Germinal center (tissue), 1 donor: ENCODE measurements at regions not wholly inside any gene's neighbourhood (a gene's known extent, or its start where the extent isn't known, plus 50 kb on each side); places are given as distances from the start of the nearest gene placed in this dataset.

Experiments used
- DNase-seq: peaks from one replicate; pipeline ENCODE4 v3.0.0; 2012; ENCODE audit warnings: mixed read lengths, low spot score

GRCh38 chr20:57896563-57896962 lies 186.7 kb upstream of the PMEPA1 start:
- DNase-seq = no peak

- no peak for DNase-seq
Measured at GRCh38 chr20:57896017-57896416, 186.2 kb upstream of the PMEPA1 start.

DNA sequence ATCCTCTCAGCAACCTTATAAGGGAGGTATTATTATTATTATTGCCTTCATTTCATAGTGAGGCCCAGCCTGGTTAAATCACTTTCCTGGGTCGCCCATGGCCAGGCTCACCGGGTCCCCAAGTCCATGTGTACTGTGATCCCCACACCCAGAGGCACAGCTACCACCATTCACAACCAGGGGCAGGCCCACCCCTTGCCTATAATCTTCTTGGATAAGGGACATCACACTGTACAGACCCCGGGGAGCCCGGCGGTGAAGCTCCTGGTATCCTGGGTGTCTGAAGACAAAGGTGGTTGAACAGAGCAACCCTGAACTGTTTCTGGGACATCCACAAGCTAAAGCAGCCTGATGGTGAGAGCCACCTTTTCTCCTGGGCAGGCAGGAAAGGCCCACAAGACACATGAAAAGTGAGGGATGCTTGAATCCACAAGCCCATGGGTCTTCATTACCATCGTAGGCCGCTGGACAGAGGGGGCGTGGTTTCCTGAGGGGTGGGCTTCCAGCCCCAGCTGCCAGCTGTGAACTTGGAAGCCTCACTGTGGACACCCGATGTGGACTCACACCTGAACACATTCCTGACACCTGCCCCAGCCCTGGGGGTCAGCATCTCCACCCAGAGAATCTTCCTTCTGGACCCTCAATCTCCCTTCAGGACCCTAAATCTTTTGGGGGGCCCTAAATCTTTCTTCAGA lies 185.5 kb upstream of the PMEPA1 start:
- DNase-seq = no peak

DNA sequence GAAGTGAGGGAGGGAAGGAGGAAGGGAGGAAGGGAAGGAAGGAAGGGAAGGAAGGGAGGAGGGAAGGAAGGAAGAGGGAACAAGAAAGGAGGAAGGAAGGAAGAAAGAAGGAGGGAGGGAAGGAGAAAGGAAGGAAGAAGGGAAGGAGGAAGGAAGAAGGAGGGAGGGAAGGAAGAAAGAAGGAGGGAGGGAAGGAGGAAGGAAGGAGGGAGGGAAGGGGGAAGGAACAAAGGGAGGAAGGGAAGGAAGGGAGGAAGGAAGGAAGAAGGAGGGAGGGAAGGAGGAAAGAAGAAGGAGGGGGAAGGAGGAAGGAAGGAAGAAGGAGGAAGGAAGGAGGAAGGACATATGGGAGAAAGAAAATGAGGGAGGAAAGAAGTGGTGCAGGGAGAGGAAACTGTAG lies 184.7 kb upstream of the PMEPA1 start:
- DNase-seq = no peak

DNA sequence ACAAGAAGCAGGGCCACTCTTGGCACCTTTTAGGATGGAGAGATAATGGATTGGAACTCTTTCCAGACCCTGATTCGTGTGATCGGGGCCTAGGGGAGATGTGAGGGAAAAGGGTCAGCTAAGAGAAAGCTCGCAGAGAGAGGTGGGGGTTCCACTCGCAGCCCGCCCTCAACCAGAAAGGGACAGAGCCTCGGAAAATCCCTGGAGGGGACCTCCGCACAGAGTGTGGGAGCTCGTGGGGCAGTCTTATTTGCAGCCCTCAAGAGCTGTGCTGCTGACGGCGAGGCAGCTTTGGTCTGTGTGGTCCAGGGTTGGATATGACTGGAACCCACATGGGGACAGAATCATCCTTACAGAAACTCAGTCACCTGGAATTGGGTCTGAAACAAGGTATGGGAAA lies 184.3 kb upstream of the PMEPA1 start:
- DNase-seq = no peak

GRCh38 chr20:57893366-57893999 lies 183.7 kb upstream of the PMEPA1 start:
- no peak for DNase-seq

- DNase-seq = no peak
Measured at GRCh38 chr20:57892471-57892870, 182.7 kb upstream of the PMEPA1 start.

GRCh38 chr20:57891014-57891413 lies 181.2 kb upstream of the PMEPA1 start:
- no peak for DNase-seq

- DNase-seq = no peak
Measured at GRCh38 chr20:57890202-57890800, 180.5 kb upstream of the PMEPA1 start.

DNA sequence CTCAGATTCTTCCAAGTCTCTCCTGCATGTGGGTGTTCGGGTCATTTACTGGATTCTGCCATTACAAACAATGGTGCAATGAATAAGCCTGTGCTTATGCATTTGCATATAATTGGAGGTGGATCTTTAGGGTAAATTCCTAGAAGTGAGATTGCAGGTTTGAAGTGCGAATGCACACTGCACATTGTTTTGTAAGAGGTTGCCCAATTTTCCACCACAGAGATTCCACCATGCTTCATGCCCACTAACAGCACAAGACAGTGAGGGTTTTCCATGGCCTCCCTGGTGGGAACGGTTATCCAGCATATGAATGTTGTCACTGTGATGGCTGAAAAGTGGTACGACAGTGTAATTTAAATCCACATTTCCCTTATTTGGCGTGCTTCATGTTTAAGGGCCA lies 178.8 kb upstream of the PMEPA1 start:
- DNase-seq = no peak

DNA sequence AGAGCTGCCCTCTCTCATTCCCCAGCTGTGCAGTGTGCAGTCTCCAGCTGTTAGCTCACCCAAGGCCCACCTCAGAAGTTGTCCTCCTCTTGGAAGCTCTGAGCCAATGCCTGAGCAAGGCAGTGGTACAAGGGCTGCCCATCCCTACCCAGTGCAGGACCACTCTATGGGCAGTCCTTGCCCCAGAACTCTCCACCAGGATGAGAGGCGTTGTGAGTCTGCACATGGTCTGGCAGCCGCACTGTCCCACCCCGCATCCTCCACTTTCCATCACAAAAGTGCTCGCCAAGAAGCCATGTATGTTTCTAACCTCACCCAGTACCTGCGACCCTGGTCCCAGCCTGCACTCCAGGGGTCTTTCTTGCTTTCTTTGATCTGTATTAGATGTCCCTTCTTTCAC lies 175.1 kb upstream of the PMEPA1 start:
- no peak for DNase-seq

DNA sequence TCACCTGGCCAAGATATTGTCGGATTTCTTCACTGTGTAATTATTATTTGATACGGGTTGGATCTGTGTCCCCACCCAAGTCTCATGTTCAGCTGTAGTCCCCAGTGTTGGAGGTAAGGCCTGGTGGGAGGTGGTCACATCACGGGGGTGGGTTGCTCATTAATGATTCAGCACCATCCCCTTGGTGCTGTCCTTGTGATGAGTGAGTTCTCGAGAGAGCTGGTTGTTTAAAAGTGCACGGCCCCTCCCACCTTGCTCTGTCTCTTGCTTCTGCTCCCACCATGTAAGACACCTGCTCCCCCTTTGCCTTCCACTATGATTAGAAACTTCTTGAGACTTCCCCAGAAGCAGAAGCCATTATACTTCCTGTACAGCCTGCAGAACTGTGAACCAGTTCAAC lies 173.9 kb upstream of the PMEPA1 start:
- DNase-seq = no peak

GRCh38 chr20:57883224-57883623 lies 173.4 kb upstream of the PMEPA1 start:
- no peak for DNase-seq

- no peak for DNase-seq
Measured at GRCh38 chr20:57882451-57883161, 172.8 kb upstream of the PMEPA1 start.

DNA sequence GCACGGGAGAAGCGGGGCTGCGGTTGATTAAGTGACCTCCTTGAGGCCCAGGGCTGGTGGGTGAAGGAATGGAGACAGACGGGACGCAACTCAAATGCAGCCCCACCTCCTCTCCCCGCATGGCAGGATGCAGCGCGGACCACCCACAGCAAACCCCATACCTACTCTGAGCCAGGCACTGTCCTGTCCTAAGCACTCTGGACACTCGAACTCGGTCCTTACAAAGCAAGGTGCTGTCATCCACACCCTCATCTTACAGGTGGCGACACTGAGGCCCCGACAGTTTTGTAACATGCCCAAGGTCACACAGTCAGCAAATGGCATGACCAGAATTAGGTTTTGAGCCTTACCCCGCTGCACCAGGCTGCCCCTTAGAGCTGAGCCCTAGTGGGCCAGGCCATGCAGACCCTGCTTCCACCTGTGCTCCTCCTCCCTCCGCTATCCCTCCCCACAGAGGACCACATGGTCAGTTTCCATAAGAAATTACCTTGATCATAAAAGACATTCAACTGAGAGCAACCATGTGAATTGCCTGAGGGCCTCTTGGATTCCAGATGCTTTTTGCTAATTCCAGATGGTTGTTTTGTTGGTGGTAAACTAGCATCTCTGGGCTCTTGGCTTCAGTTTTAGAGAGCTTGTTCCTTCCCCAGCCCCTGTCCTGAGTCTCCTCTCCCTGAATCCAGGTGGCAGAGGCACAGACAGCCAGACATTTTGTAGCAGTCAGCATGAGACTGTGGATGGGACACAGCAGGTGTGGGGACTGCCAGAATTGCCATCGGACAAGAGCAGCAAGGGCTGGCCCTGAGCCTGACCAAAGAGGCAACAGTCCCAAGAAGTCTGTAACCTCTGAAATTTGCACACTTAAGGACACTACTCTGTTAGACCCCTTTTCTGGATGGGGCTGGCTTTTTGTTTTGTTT lies 171.9 kb upstream of the PMEPA1 start:
- DNase-seq = no peak

DNA sequence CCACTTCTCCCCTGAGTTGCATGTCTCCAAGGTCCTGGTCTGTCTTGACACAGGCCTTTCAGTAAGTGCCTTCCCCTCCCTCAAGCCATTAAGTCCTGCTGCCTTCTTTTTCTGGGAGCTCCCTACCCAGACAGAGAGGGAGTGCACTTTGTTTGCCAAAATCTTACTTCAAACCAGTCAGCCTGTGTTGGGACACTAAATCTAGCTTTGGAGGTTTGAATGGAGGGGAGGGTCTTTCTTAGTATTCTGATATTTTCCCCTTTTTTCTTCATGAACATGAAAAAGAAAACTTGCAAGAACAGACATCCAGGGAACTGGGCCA lies 170.7 kb upstream of the PMEPA1 start:
- no peak for DNase-seq

DNA sequence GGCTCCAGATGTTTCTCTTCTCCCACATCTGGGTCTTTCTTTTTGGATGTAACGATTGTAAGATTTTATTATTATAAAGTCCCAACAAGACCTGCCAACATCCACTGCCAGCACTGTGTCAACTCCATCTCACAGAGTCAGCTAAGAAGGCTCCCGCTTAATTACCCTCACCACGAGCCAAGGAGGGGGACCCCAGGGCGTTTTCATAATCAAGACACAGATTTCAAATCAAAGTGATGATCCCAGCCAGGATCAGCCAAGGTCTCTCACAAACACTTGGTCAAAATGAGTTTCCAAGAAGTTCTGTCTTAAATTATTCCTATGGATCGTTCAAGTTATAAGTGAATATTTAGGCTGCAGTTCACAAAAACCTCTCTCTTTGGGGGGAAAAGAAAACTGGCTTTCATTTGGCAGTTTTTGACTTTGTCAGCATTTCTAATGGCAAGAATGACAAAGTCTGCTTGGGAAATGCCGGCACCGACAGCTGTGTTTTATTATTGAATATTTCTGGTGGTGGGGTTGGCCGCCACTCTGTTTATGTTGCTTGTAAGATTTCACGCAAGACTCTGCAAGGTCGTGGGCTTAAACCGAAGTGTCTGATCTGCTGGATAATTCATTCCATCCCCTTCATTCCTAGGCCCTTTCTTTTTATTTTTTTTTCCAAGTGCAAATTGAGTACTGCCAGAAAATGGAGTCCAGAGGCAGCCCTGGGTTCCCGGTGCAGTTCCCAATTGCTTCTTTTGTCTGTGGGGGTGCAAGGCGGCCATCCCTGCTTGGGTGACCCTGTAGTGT lies 170.2 kb upstream of the PMEPA1 start:
- no peak for DNase-seq

DNA sequence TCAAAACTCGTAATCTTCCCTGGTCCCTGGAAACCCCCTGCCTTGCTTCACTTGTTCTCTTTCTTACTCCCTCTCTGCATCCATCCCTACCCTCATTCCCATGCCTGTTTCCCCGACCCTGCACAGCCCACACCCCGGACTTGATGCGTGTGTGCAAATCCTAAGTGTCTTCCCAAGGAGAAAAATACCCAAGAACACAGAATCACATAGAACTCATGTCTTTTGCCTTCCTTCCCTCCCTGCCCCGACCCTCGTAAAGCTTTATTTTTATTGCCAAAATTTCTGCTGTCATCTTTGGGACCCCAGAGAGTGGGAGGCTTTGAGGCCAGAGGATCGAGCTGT lies 169.6 kb upstream of the PMEPA1 start:
- DNase-seq = no peak

GRCh38 chr20:57878786-57879424 lies 169.1 kb upstream of the PMEPA1 start:
- DNase-seq = no peak

DNA sequence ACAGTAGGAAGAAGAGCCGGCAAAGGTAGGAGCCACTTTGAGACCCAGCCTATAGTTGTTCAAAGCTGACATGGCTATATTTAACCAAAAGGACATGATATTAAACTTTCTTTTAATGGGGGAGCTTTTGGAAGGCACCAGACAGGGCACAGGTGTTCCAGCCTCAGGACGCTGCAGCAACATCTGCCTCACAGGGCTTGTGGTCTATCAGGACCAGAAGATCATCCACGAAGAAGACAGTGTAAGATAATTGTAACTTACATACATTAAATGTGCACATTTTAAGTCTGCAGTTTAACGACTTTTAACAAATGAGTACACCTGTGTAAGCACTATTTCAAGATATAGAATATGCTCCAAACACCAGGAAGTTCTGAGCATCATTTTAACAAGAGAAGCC lies 168.2 kb upstream of the PMEPA1 start:
- DNase-seq = no peak
